ENCODE measurements at regions not wholly inside any gene's neighbourhood (a gene's known extent, or its start where the extent isn't known, plus 50 kb on each side); places are given as distances from the start of the nearest gene placed in this dataset.

GRCh38 chr2:188142088-188142487, 149.6 kb upstream of the GULP1 start:
- TF ChIP-seq SUZ12 (IDR thresholded peaks at IDR 0.05; ENCODE audit: extremely low read depth, insufficient read depth, insufficient read length) (no peak), YY1 (IDR thresholded peaks at IDR 0.05; ENCODE audit: insufficient read depth, insufficient read length) (no peak), ZNF274 (IDR thresholded peaks at IDR 0.05; ENCODE audit: low read depth, low read length) (no peak)

GRCh38 chr2:188142636-188143295, 148.9 kb upstream of the GULP1 start:
- no peaks in the 10 kb centered on the region for H3K36me3 ChIP-seq (ENCODE audit: insufficient read depth, insufficient read length, low read length)
- no peaks in the 10 kb centered on the region for H3K4me1 ChIP-seq (ENCODE audit: insufficient read depth, insufficient read length)
- H3K27me3 ChIP-seq (ENCODE audit: insufficient read depth, insufficient read length): no peaks in the 10 kb centered on the region
- H3K9me3 ChIP-seq (ENCODE audit: insufficient read depth, low read length): no peaks in the 10 kb centered on the region
- TF ChIP-seq ZNF274 (IDR thresholded peaks at IDR 0.05; ENCODE audit: low read depth, low read length) (no peak), SUZ12 (IDR thresholded peaks at IDR 0.05; ENCODE audit: extremely low read depth, insufficient read depth, insufficient read length) (no peak), YY1 (IDR thresholded peaks at IDR 0.05; ENCODE audit: insufficient read depth, insufficient read length) (no peak)
- no peak overlapping the region for H3K4me3 ChIP-seq (ENCODE audit: insufficient read length, low read depth)
- no peak overlapping the region for H3K9ac ChIP-seq (ENCODE audit: insufficient read length, low read depth)
- DNase-seq (ENCODE audit: low read depth, low spot score): no peak

More at GRCh38 chr2:188142088-188142487, 149.6 kb upstream of the GULP1 start:
- H3K36me3 ChIP-seq (ENCODE audit: insufficient read depth, insufficient read length, low read length): no peaks in the 10 kb centered on the region
- no peak overlapping the region for H3K9ac ChIP-seq (ENCODE audit: insufficient read length, low read depth)
- no peaks in the 10 kb centered on the region for H3K4me1 ChIP-seq (ENCODE audit: insufficient read depth, insufficient read length)
- no peaks in the 10 kb centered on the region for H3K9me3 ChIP-seq (ENCODE audit: insufficient read depth, low read length)
- no peak for DNase-seq (ENCODE audit: low read depth, low spot score)
- H3K4me3 ChIP-seq (ENCODE audit: insufficient read length, low read depth): no peak overlapping the region
- no peaks in the 10 kb centered on the region for H3K27me3 ChIP-seq (ENCODE audit: insufficient read depth, insufficient read length)

- DNase-seq (ENCODE audit: low read depth, low spot score): no peak
- no peaks in the 10 kb centered on the region for H3K9me3 ChIP-seq (ENCODE audit: insufficient read depth, low read length)
- no peaks in the 10 kb centered on the region for H3K27me3 ChIP-seq (ENCODE audit: insufficient read depth, insufficient read length)
- no peak for TF ChIP-seq YY1 (IDR thresholded peaks at IDR 0.05; ENCODE audit: insufficient read depth, insufficient read length)
- TF ChIP-seq ZNF274 (IDR thresholded peaks at IDR 0.05; ENCODE audit: low read depth, low read length): no peak
- no peak for TF ChIP-seq SUZ12 (IDR thresholded peaks at IDR 0.05; ENCODE audit: extremely low read depth, insufficient read depth, insufficient read length)
- no peaks in the 10 kb centered on the region for H3K36me3 ChIP-seq (ENCODE audit: insufficient read depth, insufficient read length, low read length)
- H3K9ac ChIP-seq (ENCODE audit: insufficient read length, low read depth): no peak overlapping the region
- H3K4me3 ChIP-seq (ENCODE audit: insufficient read length, low read depth): no peak overlapping the region
- no peaks in the 10 kb centered on the region for H3K4me1 ChIP-seq (ENCODE audit: insufficient read depth, insufficient read length)
Measured at GRCh38 chr2:188145885-188146284, 145.8 kb upstream of the GULP1 start.

GRCh38 chr2:188146888-188147287, 144.8 kb upstream of the GULP1 start:
- no peak for DNase-seq (ENCODE audit: low read depth, low spot score)
- Histone ChIP-seq H3K27me3 (ENCODE audit: insufficient read depth, insufficient read length) (no peaks in the 10 kb centered on the region), H3K36me3 (ENCODE audit: insufficient read depth, insufficient read length, low read length) (no peaks in the 10 kb centered on the region), H3K4me3 (ENCODE audit: insufficient read length, low read depth) (no peak overlapping the region), H3K9ac (ENCODE audit: insufficient read length, low read depth) (no peak overlapping the region), H3K9me3 (ENCODE audit: insufficient read depth, low read length) (no peaks in the 10 kb centered on the region), H3K4me1 (ENCODE audit: insufficient read depth, insufficient read length) (no peaks in the 10 kb centered on the region)
- TF ChIP-seq ZNF274 (IDR thresholded peaks at IDR 0.05; ENCODE audit: low read depth, low read length): no peak
- no peak for TF ChIP-seq YY1 (IDR thresholded peaks at IDR 0.05; ENCODE audit: insufficient read depth, insufficient read length)
- TF ChIP-seq SUZ12 (IDR thresholded peaks at IDR 0.05; ENCODE audit: extremely low read depth, insufficient read depth, insufficient read length): no peak

GRCh38 chr2:188151670-188152069, 140.0 kb upstream of the GULP1 start:
- Histone ChIP-seq H3K9ac (ENCODE audit: insufficient read length, low read depth) (no peak overlapping the region), H3K9me3 (ENCODE audit: insufficient read depth, low read length) (no peaks in the 10 kb centered on the region), H3K36me3 (ENCODE audit: insufficient read depth, insufficient read length, low read length) (no peaks in the 10 kb centered on the region), H3K4me3 (ENCODE audit: insufficient read length, low read depth) (no peak overlapping the region), H3K4me1 (ENCODE audit: insufficient read depth, insufficient read length) (no peaks in the 10 kb centered on the region), H3K27me3 (ENCODE audit: insufficient read depth, insufficient read length) (no peaks in the 10 kb centered on the region)
- no peak for DNase-seq (ENCODE audit: low read depth, low spot score)
- TF ChIP-seq SUZ12 (IDR thresholded peaks at IDR 0.05; ENCODE audit: extremely low read depth, insufficient read depth, insufficient read length): no peak
- TF ChIP-seq YY1 (IDR thresholded peaks at IDR 0.05; ENCODE audit: insufficient read depth, insufficient read length): no peak
- TF ChIP-seq ZNF274 (IDR thresholded peaks at IDR 0.05; ENCODE audit: low read depth, low read length): no peak

- Histone ChIP-seq H3K9ac (ENCODE audit: insufficient read length, low read depth) (no peak overlapping the region), H3K9me3 (ENCODE audit: insufficient read depth, low read length) (no peaks in the 10 kb centered on the region), H3K27me3 (ENCODE audit: insufficient read depth, insufficient read length) (no peaks in the 10 kb centered on the region), H3K4me1 (ENCODE audit: insufficient read depth, insufficient read length) (no peaks in the 10 kb centered on the region), H3K36me3 (ENCODE audit: insufficient read depth, insufficient read length, low read length) (no peaks in the 10 kb centered on the region), H3K4me3 (ENCODE audit: insufficient read length, low read depth) (no peak overlapping the region)
- TF ChIP-seq ZNF274 (IDR thresholded peaks at IDR 0.05; ENCODE audit: low read depth, low read length): no peak
- TF ChIP-seq YY1 (IDR thresholded peaks at IDR 0.05; ENCODE audit: insufficient read depth, insufficient read length): no peak
- no peak for TF ChIP-seq SUZ12 (IDR thresholded peaks at IDR 0.05; ENCODE audit: extremely low read depth, insufficient read depth, insufficient read length)
- no peak for DNase-seq (ENCODE audit: low read depth, low spot score)
Measured at GRCh38 chr2:188158337-188159100, 133.2 kb upstream of the GULP1 start.

- H3K9me3 ChIP-seq (ENCODE audit: insufficient read depth, low read length): no peaks in the 10 kb centered on the region
- TF ChIP-seq SUZ12 (IDR thresholded peaks at IDR 0.05; ENCODE audit: extremely low read depth, insufficient read depth, insufficient read length) (no peak), ZNF274 (IDR thresholded peaks at IDR 0.05; ENCODE audit: low read depth, low read length) (no peak), YY1 (IDR thresholded peaks at IDR 0.05; ENCODE audit: insufficient read depth, insufficient read length) (no peak)
- no peaks in the 10 kb centered on the region for H3K4me1 ChIP-seq (ENCODE audit: insufficient read depth, insufficient read length)
- H3K27me3 ChIP-seq (ENCODE audit: insufficient read depth, insufficient read length): no peaks in the 10 kb centered on the region
- H3K4me3 ChIP-seq (ENCODE audit: insufficient read length, low read depth): no peak overlapping the region
- no peak for DNase-seq (ENCODE audit: low read depth, low spot score)
- no peak overlapping the region for H3K9ac ChIP-seq (ENCODE audit: insufficient read length, low read depth)
- no peaks in the 10 kb centered on the region for H3K36me3 ChIP-seq (ENCODE audit: insufficient read depth, insufficient read length, low read length)
Measured at GRCh38 chr2:188159484-188159883, 132.2 kb upstream of the GULP1 start.
